Right renal pelvis (tissue), 4 donors: ENCODE measurements at regions not wholly inside any gene's neighbourhood (a gene's known extent, or its start where the extent isn't known, plus 50 kb on each side); places are given as distances from the start of the nearest gene placed in this dataset.
"Not testable (repeated sequence)": the region's sequence is repeated elsewhere in the genome, so short reads cannot be mapped to it uniquely, and the experiment has no call there.

ENCODE experiments used
- DNase-seq, 4 donors: peaks; one replicate each; pipeline ENCODE4 v3.0.0-alpha.2; 2013; ENCODE audit warnings: low read depth in 4 of 4, low spot score in 3 of 4, missing footprints in 1 of 4

DNA sequence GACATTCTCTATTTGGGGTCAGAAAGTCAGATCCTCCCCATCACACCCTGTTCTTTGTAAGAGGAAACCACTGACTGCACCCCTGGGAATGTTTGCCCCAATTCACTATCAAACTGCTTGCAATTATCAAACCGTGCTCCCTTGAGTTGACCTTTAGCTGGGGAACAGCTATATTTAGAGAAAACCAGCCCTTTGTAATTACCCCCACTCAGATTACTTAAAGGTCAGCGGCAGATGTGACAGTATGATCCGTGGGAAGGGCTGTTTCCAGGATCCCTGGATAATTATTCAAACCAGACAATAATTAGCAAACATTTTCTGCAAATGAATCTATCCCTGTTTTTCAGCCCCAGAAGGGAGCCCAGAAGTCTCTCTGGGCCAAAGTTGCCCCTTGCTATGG lies 242.7 kb downstream of the RRAGC start:
- no peak for DNase-seq

DNA sequence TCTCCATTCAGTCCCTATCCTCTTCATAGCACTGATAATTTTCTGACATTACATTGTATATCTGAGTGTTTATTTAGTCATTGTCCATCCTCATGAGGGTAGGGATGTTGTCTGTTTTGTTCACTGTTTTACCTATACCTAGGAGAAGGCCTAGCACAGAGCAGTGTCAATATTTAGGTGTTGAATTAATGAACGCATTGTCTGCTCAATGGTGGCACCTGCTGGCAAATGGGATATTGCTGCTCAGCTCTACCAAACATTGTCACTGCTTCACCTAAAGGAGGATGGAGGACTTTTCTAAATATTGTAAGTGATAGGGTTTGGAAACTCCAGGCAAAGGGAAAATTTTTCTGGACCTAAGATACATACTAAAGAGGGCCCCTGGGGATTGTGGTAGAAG lies 243.9 kb downstream of the RRAGC start:
- no peak for DNase-seq

DNA sequence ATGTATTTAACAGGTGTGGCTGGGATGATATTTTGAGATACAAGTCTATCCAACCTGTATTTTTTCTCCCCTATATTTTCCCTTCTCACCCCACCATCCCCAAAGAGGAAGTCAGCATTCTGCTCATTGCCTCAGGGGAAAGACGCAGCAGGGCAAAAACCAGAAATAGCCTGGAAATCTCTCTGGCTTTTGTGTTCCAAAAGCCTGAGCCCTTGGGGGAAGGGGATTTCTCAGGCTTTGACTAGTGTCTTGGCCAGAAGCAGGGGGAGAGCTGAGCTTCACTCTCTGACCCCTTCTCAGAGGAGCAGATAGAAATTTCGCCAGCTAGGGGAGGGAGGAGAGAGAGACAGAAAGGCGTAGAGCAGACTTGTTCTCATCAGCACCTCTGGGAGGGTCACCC lies 244.7 kb downstream of the RRAGC start:
- DNase-seq, result no peak

DNA sequence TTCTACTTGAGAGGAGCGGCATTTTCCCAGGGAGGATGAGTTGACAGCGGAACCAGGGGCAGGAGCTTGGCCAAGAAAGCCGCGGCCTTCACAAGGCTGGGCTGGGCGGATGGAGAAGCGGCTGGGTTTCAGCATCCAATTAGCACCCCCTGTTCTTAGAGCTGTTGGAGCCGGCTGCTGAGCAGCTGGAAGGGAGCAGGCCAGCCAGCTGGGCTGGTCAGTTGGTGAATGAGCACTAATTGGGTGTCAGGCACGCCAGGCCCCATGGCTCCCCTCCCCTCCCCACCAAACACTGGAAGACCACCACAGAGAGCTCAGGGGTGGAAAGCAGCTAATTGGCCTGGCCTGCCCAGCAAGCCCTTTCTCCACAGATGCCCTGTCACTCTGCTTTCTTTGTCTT lies 245.6 kb downstream of the RRAGC start:
- no peak for DNase-seq

DNA sequence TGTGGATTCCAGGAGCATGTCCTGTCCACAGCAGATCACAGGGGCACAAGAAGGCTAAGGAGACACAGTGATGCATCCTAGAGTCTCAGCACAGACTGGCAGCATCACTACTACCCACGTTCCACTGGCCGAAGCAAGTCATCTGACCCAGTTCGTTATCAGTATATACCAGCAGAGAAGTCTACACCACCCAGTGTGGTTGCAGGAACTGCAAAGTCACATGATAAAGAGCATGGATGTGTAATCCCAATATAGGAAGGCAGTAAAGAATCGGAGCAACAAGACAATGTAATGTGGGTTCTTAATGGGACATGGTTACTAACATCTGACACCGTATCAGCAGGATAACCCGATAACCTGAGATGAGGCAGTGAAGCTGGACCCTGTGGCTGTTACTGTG lies 246.6 kb downstream of the RRAGC start:
- DNase-seq, result no peak

DNA sequence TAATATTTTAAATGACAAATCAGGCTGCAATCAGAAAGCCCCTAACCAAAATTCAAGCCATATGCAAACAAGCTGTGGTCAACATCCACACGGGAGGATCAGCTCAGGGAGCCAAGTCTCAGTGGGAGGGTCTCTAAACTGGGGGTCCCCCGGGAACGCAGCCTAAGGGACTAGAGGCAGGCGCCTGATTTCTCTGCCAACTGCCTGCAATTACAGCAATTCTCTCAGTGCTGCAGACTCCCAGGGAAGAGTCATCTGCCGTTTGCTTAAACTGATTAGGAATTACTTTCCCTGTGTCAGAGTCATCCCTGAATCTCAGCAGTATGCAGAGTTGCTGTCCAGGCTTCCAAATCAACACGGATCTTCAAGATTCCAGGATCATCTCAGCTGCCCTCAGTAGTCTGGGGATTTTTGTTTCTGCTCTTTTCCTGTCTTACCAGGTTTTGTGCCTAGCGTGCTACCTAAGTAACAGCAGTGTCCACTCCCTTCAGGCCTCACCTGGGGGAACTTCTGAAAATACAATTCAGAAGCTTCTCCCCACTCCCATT lies 247.8 kb downstream of the RRAGC start:
- no peak for DNase-seq

DNA sequence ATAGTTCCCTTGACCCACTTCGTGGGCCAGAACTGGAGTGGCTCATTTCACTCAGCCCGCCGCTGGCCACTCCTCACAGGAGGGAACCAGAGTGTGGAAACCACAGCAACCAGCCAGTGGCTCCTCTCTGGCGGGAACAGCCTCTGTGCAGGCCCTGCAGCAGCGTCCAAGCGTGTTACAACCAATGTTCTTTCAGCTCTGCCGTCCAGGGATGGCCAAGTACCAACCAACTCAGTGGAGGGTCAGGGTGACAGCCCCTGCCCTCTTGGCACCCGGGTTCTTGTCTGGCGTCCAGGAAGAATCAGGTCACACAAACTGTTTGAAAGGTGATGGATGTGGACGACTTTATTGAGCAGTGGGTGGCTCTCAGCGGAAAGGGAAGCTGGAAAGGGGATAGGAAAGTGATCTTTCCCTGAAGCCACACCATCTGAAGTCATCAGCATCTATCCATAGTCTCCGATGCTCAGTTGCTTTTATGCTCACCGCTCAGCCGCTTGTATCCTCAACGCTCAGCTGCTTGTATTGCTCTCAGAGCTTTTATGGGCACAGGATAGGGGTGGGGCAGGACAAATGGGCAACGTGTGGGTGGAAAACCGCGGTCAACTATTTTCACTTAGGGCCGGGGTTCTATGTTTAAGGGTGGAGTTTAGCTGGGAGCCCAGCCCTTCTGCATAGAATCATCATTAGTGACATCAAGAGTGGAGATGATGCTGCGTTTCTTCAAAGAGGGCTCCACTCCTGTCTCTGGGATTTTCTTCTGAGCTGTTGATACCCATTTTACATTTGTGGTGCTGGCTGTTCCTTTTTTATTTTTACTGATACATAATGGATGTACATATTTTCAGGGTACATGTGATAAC lies 250.2 kb downstream of the RRAGC start:
- DNase-seq, result no peak

DNA sequence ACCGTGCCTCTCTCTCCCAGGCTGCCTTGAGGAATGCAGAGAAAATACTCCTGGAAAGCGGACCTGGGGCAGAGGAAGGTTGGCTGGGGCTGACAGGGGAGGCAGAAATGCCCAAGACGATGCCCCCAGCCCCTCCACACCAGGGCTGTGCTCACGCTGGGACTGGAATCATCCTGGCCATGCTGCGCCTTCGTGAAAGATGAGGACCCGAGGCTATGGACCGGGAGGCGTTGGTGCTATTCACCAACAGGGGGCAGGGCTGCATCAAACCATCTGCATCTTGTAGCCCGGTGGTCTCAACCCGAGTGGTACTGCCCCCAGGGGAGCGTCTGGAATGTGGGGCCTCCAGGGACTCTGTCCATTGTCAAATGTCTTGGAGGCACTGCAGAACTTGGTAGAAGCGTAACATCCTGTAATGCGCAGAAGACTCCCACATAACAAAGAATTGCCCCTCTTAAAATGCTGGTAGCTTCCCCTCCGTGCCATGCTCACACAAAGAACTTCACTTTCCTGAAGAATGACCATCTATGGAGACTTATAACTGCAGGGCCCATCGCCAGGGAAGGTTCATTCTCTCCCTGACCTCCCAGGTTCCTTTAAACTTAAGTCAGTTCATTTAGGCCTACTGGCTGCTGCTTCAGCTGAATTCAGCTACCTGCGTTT lies 251.2 kb downstream of the RRAGC start:
- DNase-seq, result peak in 2 of 4 donors; percentile 31 to 33

DNA sequence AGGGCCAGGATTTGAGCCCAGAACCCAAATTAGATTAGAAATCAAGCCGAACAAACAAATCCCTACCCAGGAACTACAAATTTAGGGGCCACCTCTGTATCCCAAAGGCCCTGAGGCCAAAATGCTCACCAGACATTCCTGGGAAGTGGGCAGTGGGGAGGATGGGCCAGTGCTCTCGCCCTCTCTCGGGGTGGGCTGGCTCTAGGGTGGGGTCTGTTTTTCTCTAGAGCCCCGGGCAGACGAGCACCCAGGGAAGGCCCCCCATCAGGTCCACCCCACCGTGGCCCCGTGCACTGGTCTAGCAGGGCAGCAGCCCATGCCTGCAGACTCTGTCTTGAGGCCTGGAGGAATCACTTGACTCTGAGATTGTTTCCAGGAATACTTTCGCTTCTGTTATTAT lies 252.0 kb downstream of the RRAGC start:
- no peak for DNase-seq

DNA sequence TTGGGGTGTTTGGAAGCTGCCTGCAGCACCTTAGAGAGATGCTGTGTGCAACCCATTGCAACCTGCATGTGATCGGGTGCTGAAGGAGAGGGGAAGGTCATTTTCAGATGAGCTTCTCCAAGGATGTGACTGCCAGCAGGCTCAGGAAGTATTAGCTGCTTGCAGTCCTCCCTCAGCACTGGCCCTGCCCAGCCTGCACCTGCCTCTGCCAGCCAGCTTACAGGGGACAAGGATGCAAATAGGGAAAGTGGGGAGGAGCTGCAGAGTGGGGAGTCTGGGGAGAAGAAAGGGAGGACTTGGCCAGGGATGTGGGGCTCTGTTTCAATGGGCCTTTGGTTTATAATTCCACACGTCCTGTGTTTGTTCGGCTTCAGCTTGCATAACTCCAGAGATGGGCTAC lies 254.5 kb downstream of the RRAGC start:
- DNase-seq, result no peak

DNA sequence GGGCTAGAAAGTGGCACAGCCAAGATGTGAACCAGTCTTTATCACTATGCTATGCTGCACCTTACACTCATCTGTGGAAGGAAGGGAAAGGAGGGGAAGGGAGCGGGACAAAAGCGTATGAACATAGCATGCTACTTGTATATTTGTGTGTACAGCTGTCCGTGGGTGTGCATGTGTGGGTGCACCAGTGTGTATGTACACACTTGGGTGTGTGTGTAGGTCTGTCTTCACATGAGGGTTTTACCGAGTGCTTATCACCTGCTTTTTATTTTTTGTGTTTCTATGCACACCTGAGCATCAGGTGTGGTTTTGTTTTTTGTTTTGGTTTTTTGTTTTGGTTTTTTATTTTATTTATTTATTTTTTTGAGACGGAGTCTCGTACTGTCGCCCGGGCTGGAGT lies 255.7 kb downstream of the RRAGC start:
- DNase-seq, result no peak

DNA sequence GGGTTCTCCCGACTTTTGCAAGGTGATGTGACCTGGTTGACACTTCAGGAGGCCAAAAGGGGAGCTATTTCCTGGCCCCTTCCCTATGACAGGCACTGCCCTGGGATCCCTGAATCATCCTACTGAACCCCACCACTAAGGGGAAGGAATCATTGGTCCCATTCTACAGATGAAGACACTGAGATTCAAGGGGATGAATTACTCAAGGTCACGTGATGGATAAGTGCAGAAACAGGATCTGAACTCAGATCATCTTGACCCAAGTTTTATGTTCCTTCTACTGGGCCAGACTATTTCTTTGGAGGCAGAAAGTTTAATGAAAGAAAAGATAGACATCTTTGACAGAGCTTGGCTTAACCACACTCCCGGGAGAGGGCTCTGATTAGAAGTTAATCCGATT lies 258.7 kb downstream of the RRAGC start:
- no peak for DNase-seq

DNA sequence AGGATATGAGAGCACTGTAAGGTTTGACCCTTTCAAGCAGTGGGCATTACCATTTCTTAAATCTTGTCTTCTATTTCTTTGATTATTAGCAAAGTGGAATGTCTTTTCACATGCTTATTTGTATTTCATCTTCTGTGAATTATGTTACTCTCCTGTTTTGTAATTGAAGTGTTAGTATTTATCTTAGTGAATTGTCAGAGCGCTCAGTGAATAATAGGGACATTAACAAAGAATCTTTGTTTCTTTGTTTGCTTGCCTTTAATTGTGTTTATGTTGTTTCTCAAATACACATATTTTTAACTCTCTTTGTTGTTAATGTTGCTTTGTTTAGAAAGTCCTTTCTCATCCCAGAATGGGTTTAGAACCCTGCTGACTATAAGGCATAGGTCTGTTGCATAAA lies 259.3 kb downstream of the RRAGC start:
- DNase-seq, result no peak

DNA sequence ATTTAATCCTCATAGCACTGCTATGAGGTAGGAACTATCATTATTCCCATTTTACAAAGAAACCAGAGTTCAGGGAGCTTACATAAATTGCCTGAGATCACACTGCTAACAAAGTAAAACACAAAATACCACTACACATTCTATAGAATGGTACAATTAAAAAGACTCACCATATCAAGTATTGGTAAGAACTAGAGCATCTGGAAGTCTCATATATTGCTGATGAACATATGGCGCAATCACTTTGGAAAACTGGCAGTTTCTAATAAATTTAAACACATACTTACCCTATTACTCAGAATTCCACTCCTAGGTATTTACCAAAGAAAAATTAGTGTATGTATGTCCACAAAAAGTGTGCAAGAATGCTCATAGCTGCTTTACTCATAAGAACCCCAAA lies 261.5 kb downstream of the RRAGC start:
- DNase-seq, result no peak

DNA sequence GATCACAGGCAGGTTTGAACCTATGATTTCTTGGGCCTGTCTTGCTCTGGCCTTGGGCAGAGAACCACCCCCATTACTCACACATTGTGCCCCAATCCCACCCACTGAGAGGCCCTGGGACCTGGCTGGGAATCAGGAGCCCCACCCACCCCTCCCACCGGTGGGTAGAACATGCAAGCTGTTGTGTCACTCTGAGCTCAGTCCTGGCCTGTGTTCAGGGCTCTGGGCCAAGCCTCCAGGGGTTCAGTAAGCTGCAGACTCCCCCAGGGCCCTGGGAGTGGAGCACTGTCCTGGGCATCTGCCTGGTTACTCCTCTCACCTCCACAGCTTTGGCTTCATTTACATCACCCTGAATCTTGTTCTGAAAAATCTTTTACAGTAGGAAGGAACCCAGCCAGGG lies 270.5 kb downstream of the RRAGC start:
- no peak for DNase-seq

DNA sequence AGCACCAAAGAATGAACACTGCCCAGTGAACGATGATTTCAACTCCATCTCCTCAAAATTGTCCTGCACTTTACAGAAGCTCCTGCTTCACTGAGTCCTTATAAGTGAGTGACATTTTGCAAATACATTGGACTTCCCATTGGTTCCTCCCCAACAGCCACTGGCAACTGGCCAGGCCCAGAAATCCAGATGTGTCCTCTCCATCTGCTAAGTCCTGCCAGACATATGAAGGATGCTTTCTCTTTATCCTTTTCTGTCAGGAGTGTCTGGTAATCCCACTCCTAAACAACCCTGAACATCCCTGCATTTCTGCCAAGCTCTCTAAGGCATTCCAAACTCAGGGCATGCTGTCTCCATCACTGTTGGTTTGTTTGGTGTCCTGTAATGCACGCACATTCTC lies 271.8 kb downstream of the RRAGC start:
- DNase-seq, result no peak

DNA sequence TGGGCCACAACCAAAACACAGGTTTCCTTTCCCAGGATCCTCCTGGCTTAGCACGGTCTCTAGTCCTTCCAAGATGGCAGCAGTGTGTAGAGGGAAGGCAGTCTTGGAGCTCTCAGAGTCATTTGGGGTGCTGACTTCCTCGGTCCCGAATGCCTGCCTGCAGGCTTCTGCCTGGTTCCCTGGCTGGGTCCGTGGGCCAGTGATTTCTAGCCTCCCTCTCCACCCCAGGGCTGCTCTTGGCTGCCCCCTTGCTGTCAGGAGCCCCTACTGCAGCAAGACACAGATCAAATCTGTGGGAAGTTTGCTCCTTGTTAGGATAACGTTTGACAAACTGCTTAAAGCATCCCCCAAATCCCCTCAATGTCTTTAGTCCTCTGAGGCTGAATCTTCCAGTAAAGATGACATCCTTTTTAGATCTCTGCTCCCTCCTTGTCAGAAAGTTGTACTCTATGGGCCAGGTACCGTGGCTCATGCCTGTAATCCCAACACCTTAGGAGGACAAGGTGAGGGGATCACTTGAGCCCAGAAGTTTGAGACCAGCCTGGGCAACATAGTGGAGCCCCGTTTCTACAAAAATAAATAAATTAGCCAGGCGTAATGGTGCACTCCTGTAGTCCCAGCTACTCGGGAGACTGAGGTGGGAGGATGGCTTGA lies 272.5 kb downstream of the RRAGC start:
- DNase-seq, result no peak

DNA sequence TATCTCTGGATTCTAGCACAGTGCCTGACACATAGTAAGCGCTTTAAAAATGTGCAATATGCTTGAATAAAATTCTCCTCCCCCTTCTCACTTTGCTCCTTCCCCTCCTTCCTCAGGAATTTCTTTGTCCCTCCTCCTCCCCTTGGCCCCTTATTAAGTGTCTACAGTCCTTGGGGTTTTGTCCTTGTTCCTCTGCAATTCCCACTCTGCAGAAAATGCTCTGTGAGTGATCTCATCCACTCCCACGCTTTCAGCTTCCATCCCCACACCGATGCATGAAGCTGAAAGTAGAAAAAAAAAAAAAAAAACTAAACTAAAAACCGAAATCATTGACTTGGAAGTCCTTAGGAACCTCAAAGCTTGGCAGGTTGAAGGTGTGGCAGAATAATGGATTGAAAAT lies 273.6 kb downstream of the RRAGC start:
- no peak for DNase-seq

DNA sequence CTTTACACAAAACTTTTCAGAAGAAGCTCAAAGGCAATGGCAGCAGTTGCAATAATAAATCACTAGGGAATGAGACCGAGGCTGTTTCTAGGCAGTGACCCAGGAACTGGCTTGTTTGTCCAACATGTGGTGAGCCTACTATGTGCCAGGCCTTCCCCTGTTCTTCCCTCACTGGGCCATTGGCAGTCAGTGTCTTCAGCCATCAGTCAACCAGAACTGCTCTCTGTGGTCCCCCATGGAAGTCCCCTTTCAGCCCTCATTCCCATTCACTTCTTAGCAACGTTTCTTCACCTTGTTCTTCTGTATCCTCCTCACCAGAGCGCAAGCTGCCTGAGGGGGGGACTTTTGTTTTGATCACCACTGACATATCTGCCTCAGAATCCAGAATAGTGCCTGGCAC lies 274.1 kb downstream of the RRAGC start:
- no peak for DNase-seq

DNA sequence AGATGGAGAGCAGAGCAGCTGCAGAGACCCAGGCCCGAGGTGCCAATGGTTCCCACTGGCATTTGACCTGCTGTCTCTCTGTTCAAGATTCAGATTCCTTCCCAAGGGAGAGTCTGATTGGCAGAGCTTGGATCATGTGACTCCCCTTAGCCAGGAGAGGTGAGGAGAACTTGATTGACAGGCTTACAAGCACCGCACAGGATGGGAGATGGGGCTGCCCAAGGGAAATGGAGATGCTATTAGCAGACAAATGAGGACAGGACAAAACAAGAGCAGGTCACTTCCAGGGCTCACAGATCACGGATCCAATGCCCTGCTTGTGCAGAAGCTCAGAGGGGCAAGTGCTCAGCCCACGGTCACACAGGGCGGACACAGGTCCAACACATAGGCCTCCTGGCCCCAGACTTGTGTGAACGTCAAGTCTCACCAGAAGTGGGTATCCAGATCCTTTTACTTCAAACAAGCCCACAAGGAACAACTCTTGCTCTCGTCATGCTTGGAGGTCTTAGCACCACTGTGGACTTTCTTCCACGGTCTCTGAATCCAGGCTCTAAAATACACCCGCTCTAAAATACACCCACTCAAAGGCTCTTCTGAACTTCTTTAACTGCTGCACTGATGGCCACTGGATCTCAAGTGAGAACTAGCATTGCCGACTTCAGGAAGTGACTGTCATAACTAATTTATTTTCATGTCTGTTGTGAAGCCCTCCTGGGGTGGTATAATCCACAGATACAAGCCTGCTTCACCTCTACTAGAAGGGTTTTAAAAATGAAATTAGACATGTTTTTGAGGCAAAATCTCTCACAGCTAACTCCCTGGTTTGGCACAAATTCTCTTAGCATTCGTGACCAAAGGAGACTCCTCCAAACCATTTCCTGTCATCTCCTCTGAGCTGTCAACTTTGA lies 274.9 kb downstream of the RRAGC start:
- DNase-seq, result no peak

DNA sequence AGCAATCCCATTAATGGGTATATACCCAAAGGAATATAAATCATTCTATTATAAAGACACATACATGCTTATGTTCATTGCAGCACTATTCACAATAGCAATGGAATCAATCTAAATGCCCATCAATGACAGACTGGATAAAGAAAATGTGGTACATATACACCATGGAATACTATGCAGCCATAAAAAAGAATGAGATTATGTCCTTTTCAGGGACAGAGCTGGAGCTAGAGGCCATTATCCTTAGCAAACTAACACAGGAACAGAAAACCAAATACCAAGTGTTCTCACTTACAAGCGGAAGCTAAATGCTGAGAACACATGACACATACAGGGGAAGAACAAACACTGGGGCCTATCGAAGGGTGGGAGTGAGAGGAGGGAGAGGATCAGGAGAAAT lies 276.3 kb downstream of the RRAGC start:
- DNase-seq, result not testable (repeated sequence)
